Activated CD4-positive, CD25-positive, alpha-beta regulatory T cell (primary cell): ENCODE measurements at regions not wholly inside any gene's neighbourhood (a gene's known extent, or its start where the extent isn't known, plus 50 kb on each side); places are given as distances from the start of the nearest gene placed in this dataset.
"Not testable (repeated sequence)": the region's sequence is repeated elsewhere in the genome, so short reads cannot be mapped to it uniquely, and the experiment has no call there.

Experiments
- DNase-seq, 4 experiments: peaks; one replicate each; lab custom pipeline; 2025; lab: John Stamatoyannopoulos, UW

DNA sequence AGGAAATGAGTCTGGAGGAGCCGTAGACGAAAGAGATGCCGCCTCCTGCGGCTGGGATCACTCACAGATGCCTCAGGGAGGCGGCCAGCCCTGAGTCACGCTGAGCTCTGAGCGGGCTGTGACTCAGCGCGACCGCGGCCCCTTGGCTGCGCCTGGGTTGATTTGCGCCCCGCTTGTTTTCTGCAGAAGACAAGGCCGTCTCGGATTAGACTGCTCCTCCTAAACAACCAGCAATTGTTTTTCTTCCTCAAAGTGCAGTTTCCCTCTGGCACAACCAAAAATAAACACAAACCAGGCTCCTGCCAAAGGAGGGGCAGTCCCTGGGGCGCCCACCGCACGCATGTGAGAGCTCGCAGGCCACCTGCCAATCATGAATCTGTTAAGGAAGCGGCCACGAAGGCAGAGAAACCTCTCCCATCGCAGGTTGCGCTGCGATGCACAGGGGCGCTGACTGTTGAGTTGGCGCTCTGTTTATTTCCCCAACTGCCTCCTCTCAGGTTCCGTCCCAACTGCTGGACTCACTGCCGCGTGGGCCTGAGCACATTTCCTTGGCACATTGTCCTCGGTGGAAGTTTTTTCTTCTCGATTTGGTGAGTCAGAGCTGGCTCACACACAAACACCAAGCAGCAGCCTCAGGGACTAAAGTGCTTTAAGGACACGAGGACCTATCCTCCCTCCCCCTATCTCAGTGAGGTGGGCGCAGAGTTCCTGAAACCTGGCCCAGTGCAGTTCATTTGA is 85.2 kb upstream of the NDUFV2 start:
- peak; percentile 5 to 52 (median 31) for DNase-seq

DNA sequence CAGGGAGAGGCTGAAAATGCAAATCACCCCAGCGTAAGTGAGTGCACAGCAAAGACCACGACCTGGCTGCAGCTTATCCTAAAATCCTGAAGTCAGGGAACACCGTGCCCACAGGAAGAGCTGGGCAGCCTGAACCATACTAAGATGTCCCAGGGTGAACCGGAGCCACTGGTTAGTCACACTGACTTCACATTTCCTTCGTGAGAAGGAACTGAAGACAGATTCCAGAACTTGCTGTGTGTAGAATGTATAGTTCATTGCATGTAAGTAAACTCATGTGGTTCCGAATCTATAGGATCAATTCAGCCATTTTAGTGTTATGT is 84.6 kb upstream of the NDUFV2 start:
- no peak for DNase-seq

DNA sequence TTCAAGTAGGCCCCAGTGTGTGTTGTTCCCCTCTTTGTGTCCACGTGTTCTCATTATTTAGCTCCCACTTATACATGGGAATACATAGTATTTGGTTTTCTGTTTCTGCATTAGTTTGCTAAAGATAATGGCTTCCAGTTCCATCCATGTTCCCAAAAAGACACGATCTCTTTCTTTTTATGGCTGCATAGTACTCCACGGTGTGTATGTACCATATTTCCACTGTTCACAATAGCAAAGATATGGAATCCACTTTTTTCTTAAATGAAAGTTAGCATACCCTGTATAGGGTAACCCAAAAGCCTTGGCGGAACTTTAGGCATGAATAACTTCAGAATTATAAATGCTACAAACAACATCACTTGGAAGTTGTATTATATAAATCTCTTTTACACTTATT is 83.4 kb upstream of the NDUFV2 start:
- DNase-seq: no peak

DNA sequence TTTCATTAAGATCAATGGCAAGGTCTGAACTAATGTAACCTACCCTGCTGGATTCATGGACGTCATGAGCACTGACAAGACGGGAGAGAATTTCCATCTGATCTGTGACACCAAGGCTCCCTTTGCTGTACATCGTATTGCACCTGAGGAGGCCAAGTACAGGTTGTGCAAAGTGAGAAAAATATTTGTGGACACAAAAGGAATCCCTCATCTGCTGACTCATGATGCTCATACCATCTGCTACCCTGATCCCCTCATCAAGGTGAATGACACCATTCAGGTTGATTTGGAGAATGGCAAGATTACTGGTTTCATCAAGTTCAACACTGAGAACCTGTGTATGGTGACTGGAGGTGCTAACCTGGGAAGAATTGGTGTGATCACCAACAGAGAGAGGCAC is 82.3 kb upstream of the NDUFV2 start:
- no peak for DNase-seq

DNA sequence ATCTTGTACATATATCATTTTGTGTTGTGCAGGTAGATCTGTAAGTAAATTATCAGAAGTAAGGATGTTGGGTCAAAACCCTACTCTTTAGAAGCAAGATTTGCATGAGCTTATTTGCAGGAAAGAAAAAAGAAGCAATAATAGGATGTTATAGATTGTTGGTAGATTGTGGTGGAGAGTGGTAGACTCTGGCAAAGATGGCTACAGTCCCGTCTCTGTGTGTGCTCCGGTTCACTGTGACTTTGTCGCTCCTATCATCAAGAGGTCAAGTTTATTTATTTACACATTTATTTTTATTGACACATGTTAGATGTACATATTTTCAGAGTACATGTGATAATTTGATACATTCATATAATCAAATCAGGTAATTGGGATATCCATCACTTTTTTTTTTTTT is 81.0 kb upstream of the NDUFV2 start:
- DNase-seq: no peak

DNA sequence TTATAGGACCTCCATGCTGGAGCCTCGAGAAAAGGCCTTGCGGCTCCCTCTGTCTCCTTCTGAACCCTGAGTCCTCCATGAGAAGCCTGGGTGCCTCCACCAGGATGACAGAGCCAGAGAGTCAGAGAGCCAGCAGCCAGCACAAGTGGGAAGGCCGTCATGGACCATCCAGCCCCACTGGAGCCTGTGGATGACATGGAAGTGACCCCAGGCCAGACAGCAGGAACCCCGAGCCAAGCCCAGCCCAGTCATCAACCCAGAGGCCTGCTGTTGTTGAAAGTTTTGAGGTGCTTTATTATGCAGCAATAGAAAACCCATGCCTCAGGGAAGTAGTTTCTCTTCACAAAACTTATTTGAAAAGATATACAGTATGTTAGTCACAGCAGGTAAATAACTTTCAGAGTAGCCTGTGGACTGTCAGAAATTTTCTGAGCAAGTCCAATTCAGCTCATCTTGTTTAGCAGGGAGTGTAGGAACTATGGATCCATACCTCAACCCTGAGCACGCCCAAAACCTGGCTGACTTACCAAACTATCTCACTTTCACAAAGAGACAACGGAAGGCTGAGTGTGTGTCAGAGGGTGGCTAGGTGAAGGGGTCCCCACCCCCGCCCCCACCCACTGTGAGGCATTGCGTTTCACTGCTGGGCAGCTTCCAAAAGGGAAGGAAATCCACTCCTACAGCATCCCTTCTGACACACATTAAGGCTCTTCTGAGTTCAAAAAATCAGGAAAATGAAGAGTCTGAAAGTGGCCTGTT is 79.9 kb upstream of the NDUFV2 start:
- no peak for DNase-seq

DNA sequence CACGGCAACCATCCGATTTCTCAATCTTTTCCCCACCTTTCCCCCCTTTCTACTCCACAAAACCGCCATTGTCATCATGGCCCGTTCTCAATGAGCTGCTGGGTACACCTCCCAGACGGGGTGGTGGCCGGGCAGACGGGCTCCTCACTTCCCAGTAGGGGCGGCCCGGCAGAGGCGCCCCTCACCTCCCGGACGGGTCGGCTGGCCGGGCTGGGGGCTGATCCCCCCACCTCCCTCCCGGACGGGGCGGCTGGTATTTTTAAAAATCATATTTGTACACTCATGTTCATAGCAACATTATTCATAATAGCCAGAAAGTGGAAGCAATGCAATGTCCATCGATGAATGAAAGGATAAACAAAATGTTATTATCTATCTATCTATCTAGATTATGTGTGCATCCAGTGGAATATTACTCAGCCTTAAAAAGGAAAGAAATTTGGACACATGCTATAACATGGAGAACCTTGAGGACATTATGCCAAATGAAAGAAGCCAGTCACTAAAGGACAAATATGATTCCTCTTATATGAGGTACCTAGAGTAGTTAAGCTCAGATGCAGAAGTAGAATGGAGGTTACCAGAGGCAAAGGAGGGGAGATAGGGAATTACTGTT is 78.4 kb upstream of the NDUFV2 start:
- DNase-seq: not testable (repeated sequence)

DNA sequence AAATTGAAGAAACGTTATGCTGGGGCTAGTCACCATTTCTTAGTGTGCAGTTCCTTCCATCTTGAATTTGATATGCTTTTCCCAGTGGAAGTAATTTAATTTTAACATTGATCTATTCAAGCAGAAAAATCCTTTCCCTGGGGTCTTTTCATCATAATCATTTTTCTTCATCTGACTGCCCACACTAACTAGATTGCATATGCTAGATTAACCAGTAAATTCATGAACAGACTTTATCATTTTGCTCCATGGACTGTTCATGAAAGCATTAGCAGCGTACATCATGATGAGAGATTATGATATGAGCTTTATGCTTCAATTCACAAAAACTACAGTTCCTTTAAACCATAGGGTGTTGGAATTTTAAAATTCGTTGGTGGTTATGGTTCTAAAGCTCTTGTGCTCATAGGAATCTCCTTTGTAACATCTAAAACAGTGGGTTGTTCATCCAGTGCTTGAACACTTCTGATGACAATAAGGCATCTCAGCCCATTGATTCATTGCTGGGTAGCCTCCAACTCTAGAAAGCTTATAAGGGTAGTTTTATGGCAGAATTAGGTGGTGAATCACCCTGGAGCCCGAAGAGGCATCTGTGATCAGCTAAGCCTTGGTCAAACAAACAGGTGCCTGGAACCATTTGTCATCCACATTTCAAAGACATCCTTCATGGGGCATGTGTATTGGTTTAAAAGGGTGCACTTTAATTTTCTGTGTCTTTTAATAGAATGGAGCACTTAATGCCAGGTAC is 77.2 kb upstream of the NDUFV2 start:
- no peak for DNase-seq

DNA sequence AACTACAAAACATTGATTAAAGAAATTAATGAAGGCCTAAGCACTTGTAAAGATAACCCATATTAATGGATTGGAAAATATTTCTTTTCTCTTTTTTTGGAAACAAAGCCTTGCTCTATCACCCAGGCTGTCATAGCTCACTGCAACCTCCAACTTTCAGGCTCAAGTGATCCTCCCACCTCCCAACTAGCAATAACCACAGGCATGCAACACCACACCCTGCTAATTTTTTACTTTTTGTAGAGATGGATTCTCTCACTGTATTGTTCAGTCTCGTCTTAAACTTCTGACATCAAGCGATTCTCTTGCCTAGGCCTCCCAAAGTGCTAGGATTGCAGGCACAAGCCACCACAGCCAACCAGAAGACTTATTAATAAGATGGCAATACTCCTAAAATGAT is 73.4 kb upstream of the NDUFV2 start:
- no peak for DNase-seq

DNA sequence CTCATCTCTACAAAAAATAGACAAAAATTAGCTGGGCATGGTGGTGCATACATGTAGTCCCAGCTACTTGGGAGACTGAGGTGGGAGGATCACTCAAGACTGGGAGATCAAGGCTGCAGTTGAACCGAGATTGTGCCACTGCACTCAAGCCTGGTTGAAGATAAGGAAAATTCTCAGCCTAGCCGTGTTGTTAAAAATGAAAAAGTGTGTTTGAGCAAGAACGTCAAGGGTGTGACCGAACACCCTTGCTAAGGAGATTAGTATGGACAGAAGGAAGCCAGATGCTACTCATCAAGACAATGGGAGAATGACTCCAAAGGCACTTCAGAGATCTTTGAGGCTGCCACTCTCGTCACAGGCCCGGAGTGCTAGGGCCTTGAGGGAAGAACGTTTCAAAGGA is 70.0 kb upstream of the NDUFV2 start:
- DNase-seq: no peak

DNA sequence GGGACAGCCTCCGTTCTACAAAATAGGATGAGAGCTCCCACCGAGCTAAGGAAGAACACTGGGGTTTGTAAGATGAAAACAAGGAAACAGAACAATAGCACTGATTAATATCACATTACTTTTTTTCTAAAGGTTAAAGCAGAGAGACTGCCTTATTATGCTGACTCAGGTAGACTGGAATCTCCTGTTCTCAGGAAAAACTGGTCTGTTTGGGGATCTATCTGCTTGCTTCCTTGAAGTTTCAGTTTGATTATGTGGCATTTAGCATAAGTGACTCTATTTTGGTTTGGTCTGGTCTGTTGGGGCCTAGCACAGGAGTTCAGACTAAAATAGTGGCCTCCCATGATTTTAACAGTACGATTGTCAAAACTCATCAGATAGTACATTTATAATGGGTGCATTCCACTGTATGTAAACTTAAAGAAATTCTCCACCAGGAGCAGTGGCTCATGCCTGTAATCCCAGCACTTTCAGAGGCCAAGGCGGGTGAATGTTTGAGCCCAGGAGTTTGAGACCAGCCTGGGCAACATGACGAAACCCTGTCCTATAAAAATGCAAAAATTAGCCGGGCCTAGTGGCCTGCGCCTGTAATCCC is 64.1 kb upstream of the NDUFV2 start:
- DNase-seq: no peak

DNA sequence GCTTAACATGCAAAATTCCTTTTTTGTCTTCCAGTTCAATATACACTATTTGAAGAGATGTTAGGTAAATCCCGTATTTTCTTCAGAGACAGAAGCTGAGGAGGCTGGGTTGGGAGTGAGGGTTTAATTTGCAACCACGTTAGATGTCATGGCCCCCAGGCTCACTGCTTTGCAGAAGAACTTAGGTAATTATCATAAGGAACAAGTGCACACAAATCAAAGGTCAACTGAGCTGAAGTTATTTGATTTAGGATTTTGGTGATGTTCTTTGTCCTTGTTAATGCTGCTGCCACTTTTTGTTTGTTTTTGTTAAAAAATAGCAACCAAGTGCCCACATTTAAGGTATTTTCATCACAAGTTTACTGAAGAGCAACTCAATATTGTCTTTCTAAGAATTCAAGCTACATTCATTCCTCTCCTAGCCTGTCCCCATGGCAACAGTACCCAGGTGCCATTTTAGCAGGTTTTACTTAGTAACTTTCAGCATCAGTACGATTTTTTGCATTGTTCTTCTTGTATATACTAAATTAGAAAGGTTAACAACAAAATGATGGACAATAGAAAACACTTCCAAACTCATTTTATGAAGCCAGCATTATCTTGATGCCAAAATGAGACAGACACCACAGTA is 62.9 kb upstream of the NDUFV2 start:
- no peak for DNase-seq

DNA sequence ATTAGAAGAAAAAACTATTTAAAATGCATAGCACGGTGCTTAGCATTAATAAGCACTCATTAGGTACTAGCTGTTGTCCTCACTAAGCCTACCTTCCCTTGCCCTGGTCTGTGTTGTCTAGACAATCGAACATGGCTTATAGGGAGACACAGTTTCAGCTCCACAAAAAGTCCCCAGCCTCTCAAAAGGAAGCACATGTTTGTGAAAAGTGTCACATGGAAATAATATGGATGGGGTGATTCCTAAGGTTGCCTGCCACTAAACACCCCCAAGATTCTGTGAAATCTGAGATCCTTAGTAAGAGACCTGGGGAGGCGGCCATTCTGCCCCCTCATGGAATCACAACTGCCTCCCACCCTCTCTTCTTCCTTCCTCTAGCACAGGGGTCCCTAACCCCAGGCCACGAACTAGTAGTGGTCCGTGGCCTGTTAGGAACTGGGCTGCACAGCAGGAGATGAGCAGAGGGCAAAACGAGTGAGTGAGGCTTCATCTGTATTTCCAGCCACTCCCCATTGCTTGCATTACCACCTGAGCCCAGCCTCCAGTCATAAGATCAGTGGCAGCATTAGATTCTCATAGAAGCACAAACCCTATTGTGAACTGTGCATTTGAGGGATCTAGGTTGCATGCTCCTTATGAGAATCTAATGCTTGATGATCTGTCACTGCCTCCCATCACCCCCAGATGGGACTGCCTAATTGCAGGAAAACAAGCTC is 59.6 kb upstream of the NDUFV2 start:
- DNase-seq: no peak

DNA sequence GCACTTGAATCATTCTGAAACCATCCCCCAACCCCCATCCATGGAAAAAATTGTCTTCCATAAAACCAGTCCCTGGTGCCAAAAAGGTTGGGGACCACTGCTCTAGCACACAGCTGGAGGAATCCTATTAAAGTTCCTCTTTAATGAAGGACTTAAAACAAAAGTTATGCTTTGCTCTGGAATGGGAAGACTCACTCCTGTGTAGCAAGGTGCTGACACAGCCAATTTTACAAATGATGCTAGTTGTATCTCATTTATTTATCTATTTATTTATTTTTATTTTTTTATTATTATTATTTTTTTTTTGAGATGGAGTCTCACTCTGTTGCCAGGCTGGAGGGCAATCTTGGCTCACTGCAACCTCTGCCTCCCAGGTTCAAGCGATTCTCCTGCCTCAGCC is 58.9 kb upstream of the NDUFV2 start:
- DNase-seq: no peak

DNA sequence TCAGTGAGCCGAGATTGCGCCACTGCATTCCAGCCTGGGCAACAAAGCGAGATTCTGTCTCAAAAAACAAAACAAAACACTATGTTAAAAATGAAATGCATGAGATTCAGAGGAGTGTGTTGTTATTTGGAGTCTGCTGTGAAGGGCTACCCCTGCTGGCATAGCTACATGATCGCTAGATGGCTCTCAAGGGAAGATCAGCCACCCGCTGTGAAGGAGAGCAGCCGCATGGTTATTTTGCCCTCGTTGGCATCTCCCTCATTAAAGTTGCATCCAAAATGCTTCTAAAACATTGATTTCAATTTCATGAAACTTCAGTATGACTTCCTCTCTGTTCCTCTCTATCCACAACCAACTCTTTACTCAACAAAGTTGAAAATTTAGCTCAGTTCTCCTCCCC is 54.8 kb upstream of the NDUFV2 start:
- no peak for DNase-seq

DNA sequence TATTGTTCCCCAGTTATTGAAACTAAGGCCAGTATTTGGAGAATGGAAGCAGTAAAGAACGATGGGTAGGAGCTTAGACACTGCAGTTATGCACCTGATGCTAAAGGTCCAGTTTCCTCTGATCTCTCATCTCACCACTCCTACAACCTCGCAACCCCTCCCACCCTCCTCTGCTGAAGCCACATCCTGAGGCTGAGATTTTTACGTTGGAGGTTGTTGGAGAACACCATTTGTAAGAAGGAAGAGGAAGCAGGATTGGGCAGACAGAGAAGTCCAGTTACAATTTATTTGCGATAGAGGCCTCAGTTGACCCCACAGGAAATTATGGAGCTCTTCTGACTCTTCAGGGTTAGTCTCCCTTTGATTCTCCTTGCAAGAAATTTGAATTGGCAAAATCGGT is 54.3 kb upstream of the NDUFV2 start:
- DNase-seq: no peak

DNA sequence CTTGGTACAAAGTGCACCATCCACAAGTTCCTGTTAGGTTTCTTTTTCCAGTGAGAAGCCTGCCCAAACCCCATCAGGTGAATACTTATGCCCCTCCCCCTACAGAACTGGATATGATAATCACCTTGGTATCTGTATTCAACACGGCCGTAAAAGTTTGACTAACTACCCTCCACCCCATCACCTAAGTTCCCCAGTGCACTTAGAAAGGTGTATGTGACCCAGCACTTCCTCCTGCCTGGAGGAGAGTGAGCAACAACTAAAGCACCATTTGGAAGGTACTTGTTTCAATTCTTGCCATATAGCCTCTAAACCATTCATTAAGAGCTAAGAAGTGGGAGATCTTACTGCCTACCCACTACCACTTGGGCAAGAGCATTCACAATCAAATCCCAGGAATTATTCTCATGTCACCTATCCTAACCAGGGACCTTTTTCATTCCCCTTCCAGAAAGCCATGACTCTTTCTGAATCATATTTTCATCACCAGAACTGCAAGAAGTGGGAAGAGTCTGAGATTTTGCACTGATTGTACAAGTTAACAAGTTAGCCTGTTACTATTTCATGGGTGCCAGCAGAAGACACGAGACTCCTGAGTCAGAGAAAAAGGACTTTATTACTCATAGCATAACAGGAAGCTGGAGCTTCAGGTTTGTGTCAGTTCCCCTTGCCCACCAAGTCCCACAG is 53.5 kb upstream of the NDUFV2 start:
- DNase-seq: no peak

DNA sequence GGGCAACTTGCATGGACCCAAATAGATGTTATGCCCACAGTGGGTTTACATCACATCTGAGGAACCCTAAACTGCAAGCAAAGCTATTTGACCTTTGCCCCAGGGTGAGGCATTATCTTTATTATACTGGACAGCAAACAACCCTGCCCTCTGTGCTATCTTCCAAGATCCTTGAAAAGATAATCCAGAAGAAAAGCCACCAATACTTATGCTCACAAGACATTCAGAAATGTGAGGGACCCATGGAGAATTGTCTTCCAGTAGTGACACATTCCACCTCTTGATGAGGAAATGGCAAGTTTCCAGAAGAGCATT is 53.0 kb upstream of the NDUFV2 start:
- DNase-seq: no peak

DNA sequence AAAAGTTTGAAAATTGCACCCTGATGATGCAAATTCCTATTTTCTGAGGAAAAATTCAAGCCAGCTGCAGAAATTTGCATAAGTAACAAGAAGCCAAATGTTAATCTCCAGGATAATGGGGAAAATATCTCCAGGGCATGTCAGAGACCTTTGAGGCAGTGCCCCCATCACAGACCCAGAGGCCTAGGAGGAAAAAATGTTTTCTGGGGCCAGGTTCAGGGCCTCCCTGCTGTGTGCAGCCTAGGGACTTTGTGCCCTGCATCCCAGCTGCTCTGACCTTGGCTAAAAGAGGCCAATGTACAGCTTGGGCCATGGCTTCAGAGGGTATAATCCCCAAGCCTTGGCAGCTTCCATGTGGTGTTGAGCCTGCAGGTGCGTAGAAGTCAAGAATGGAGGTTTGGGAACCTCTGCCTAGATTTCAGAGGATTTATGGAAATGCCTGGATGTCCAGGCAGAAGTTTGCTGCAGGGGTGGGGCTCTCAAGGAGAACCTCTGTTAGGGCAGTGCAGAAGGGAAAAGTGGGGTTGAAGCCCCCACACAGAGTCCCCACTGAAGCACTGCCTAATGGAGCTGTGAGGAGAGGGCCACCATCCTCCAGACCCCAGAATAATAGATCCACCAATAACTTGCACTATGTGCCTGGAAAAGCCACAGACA is 51.7 kb upstream of the NDUFV2 start:
- not testable (repeated sequence) for DNase-seq
